ENCODE measurements at regions not wholly inside any gene's neighbourhood (a gene's known extent, or its start where the extent isn't known, plus 50 kb on each side); places are given as distances from the start of the nearest gene placed in this dataset.
A peak's percentile ranks its signal among the peaks of the same experiment; 100 is the strongest.

DNA sequence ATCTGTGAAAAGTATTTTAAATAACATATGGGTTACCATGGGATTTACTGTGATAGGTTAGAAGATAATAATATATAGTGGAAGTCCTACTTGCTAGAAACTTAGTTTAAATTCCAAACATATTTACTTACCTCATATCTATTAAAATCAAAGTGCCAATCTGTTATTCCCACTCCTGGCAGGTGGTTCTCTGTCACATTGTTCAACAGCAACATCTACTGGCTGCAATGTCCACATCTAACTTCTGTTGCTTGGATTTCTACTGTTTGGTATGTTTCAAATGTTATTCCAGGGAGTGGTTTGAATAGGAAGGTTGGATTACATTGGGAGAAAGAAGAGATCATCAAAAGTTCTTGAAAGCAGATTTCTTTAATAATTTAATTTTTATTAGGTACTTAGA lies 122.5 kb upstream of the NCAM2 start:
- Histone ChIP-seq H3K9ac (ENCODE audit: low read depth, low read length) (no peak overlapping the region), H3K27me3 (ENCODE audit: insufficient read depth, low read length, poor library complexity) (no peaks in the 10 kb centered on the region), H3K4me3 (ENCODE audit: low read depth in 1 of 2, low read length in 2 of 2) (no peak overlapping the region), H3K36me3 (ENCODE audit: insufficient read depth, low read length) (no peaks in the 10 kb centered on the region), H4K20me1 (ENCODE audit: insufficient read depth, low read length) (no peaks in the 10 kb centered on the region), H3K9me3 (ENCODE audit: insufficient read depth, low read length, severe bottlenecking) (no peaks in the 10 kb centered on the region), H2AFZ (ENCODE audit: low read depth, low read length) (no peak overlapping the region), H3K27ac (ENCODE audit: low read length) (no peak overlapping the region), H3K79me2 (ENCODE audit: insufficient read depth, low read length) (no peaks in the 10 kb centered on the region), H3K4me2 (ENCODE audit: insufficient read depth, low read length) (no peak overlapping the region), H3K4me1 (ENCODE audit: insufficient read depth, low read length) (no peaks in the 10 kb centered on the region)
- DNase-seq = no peak
- TF ChIP-seq EZH2 (IDR thresholded peaks at IDR 0.05; ENCODE audit: borderline replicate concordance, low read depth, low read length, severe bottlenecking) = no peak
- TF ChIP-seq, protein P1, sequence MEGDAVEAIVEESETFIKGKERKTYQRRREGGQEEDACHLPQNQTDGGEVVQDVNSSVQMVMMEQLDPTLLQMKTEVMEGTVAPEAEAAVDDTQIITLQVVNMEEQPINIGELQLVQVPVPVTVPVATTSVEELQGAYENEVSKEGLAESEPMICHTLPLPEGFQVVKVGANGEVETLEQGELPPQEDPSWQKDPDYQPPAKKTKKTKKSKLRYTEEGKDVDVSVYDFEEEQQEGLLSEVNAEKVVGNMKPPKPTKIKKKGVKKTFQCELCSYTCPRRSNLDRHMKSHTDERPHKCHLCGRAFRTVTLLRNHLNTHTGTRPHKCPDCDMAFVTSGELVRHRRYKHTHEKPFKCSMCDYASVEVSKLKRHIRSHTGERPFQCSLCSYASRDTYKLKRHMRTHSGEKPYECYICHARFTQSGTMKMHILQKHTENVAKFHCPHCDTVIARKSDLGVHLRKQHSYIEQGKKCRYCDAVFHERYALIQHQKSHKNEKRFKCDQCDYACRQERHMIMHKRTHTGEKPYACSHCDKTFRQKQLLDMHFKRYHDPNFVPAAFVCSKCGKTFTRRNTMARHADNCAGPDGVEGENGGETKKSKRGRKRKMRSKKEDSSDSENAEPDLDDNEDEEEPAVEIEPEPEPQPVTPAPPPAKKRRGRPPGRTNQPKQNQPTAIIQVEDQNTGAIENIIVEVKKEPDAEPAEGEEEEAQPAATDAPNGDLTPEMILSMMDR (IDR thresholded peaks at IDR 0.05; ENCODE audit: borderline replicate concordance, extremely low read depth, low read length, poor library complexity, severe bottlenecking) = no peak
- no peak for ATAC-seq (ENCODE audit: insufficient read depth, low read depth)

DNA sequence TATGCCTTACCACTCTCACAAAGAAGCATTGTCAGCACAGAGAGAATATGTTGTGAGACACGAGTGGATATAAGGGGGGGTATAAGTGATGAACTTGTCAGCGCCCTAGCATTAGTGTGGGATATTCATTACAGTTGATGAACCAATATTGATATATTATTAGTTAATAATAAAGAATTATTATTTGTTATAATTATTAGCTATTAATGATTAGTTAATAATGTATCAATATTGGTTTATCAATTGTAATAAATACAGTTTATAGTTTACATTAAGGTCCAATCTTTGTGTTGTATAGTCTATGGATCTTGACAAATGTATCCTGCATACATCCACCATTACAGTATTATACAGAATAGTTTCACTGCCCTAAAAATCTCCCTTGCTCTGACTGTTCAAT lies 120.2 kb upstream of the NCAM2 start:
- no peak overlapping the region for H3K27ac ChIP-seq (ENCODE audit: low read length)
- H4K20me1 ChIP-seq (ENCODE audit: insufficient read depth, low read length) = no peaks in the 10 kb centered on the region
- no peak overlapping the region for H3K9ac ChIP-seq (ENCODE audit: low read depth, low read length)
- no peak overlapping the region for H2AFZ ChIP-seq (ENCODE audit: low read depth, low read length)
- H3K4me3 ChIP-seq (ENCODE audit: low read depth in 1 of 2, low read length in 2 of 2) = no peak overlapping the region
- no peak for DNase-seq
- ATAC-seq (ENCODE audit: insufficient read depth, low read depth) = no peak
- no peaks in the 10 kb centered on the region for H3K79me2 ChIP-seq (ENCODE audit: insufficient read depth, low read length)
- no peaks in the 10 kb centered on the region for H3K27me3 ChIP-seq (ENCODE audit: insufficient read depth, low read length, poor library complexity)
- no peaks in the 10 kb centered on the region for H3K4me1 ChIP-seq (ENCODE audit: insufficient read depth, low read length)
- H3K4me2 ChIP-seq (ENCODE audit: insufficient read depth, low read length) = no peak overlapping the region
- H3K36me3 ChIP-seq (ENCODE audit: insufficient read depth, low read length) = no peaks in the 10 kb centered on the region
- TF ChIP-seq EZH2 (IDR thresholded peaks at IDR 0.05; ENCODE audit: borderline replicate concordance, low read depth, low read length, severe bottlenecking) = no peak
- TF ChIP-seq, protein P1 (IDR thresholded peaks at IDR 0.05; ENCODE audit: borderline replicate concordance, extremely low read depth, low read length, poor library complexity, severe bottlenecking) = no peak
- H3K9me3 ChIP-seq (ENCODE audit: insufficient read depth, low read length, severe bottlenecking) = no peaks in the 10 kb centered on the region

DNA sequence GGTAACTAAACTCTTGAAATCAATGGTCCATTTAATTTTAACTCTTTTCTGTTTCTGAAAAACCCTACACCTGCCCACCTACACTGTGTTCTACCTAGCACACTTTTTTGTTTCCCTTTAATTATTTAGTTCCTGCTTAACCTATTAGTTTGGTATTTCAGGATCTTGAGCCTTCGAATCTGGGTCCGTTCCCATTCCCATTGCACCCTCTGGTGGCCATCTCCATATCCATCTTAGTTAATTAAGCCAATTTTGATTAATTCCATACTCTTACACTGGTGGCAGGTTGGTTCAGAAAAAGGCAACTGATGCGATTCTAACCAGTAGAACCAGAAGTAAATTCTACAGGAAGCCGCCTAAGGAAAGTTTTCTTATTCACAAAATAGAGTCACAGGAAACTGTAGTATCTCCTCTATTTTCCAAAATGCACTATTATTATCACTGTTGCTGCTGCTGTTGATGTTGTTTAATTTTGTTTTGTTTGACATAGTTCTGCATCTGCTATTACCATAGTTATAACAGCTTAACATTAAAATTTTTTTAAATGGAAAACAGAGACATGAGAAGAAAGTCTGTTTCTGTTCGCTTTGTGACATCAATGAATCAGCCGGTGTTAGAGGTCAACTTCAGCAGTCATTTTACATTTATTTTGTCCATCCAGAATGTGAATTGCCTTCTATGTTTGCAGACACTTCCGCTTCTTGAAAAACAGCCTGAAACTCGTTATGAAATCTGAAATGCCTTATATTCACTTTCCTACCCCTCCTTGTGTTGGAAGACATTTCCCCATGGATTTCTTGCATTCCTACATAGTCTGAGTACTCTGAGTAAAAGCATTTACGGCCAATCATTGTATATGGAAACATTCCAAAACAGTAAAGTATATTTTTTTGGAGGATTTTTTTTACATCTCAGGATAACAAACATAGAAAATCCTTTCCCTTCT lies 115.5 kb upstream of the NCAM2 start:
- Histone ChIP-seq H3K4me2 (ENCODE audit: insufficient read depth, low read length) (no peak overlapping the region), H3K9me3 (ENCODE audit: insufficient read depth, low read length, severe bottlenecking) (no peaks in the 10 kb centered on the region), H3K4me1 (ENCODE audit: insufficient read depth, low read length) (no peaks in the 10 kb centered on the region), H3K79me2 (ENCODE audit: insufficient read depth, low read length) (no peaks in the 10 kb centered on the region), H2AFZ (ENCODE audit: low read depth, low read length) (no peak overlapping the region), H3K4me3 (ENCODE audit: low read depth in 1 of 2, low read length in 2 of 2) (no peak overlapping the region), H3K9ac (ENCODE audit: low read depth, low read length) (no peak overlapping the region), H3K27me3 (ENCODE audit: insufficient read depth, low read length, poor library complexity) (no peaks in the 10 kb centered on the region), H3K27ac (ENCODE audit: low read length) (no peak overlapping the region), H4K20me1 (ENCODE audit: insufficient read depth, low read length) (no peaks in the 10 kb centered on the region), H3K36me3 (ENCODE audit: insufficient read depth, low read length) (no peaks in the 10 kb centered on the region)
- peak; percentile 10 for DNase-seq
- TF ChIP-seq, protein P1 (IDR thresholded peaks at IDR 0.05; ENCODE audit: borderline replicate concordance, extremely low read depth, low read length, poor library complexity, severe bottlenecking) = peak; percentile 58
- TF ChIP-seq EZH2 (IDR thresholded peaks at IDR 0.05; ENCODE audit: borderline replicate concordance, low read depth, low read length, severe bottlenecking) = no peak
- no peak for ATAC-seq (ENCODE audit: insufficient read depth, low read depth)

Measured in DND-41 (cell line).